Bronchial epithelial cell (primary cell): ENCODE measurements at regions not wholly inside any gene's neighbourhood (a gene's known extent, or its start where the extent isn't known, plus 50 kb on each side); places are given as distances from the start of the nearest gene placed in this dataset.

Experiments used
- DNase-seq: peaks from one replicate; pipeline ENCODE4 v3.0.0-alpha.2; 2010; ENCODE audit warnings: low read depth
- FAIRE-seq: peaks from 2 replicates; lab custom pipeline; 2011; peaks lifted over from hg19 to GRCh38; lab: Jason Lieb, UNC
- H3K27me3 ChIP-seq: 2 replicates; pipeline ENCODE4 v1.5.1; 2011; ENCODE audit warnings: low read length; ENCODE audit not compliant: control insufficient read depth, insufficient read depth
- H3K36me3 ChIP-seq: 2 replicates; pipeline ENCODE4 v1.5.1; 2011; ENCODE audit warnings: low read length; ENCODE audit not compliant: control insufficient read depth, insufficient read depth
- H3K4me3 ChIP-seq: 2 replicates; pipeline ENCODE4 v1.5.1; 2011; ENCODE audit warnings: mild to moderate bottlenecking, low read depth, low read length, control low read depth
- CTCF ChIP-seq: IDR thresholded peaks from 2 replicates; pipeline ENCODE4 v1.5.1; 2011; ENCODE audit warnings: mild to moderate bottlenecking, moderate library complexity, low read length, control low read depth, inconsistent platforms; ENCODE audit not compliant: insufficient read depth, severe bottlenecking

GRCh38 chr14:95442016-95442632, 74.3 kb downstream of the SYNE3 start:
- H3K27me3 ChIP-seq: no peaks in the 10 kb centered on the region
- H3K36me3 ChIP-seq: no peaks in the 10 kb centered on the region
- TF ChIP-seq CTCF: no peak
- no peak overlapping the region for H3K4me3 ChIP-seq
- DNase-seq (no peak), FAIRE-seq (no peak)

DNA sequence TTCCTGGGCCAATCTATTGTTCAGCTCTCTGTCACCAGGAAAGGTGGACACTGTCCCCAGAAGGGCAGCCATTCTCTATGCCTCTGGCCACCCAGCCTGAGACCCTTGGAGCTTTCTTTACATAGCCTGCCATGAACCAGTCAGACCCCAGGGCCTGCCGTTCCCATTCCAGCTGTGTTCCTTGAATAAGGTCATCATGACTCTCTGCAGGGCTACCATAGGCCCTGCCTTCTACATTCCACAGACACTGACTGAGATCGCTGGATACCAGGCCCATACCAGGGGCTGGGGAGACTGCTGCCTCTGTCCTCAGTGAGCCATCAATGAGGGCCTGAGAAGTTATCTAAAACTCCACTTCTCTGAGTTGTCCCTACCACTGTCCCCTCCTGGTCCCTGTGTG, 75.5 kb downstream of the SYNE3 start:
- no peaks in the 10 kb centered on the region for H3K27me3 ChIP-seq
- FAIRE-seq (no peak), DNase-seq (no peak)
- no peak for TF ChIP-seq CTCF
- no peaks in the 10 kb centered on the region for H3K36me3 ChIP-seq
- H3K4me3 ChIP-seq: no peak overlapping the region

DNA sequence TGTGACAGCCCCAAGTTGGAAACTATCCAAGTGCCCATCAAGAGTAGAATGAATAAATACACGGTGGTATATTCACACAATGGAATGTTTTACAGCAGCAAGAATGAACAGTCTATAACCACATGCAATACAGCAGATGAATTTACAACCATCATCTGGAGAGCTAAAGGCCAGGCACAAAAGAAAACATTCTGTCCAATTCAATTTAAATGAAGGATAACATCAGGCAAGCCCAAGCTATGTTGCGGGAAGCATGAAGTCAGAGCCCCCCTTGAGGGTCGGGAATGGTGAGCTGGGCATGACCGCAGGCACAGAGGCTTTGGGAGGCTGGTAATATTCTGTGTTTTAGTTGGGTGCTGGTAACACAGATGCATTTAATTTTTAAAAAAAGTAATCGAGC, 76.0 kb downstream of the SYNE3 start:
- DNase-seq (no peak), FAIRE-seq (no peak)
- no peak overlapping the region for H3K4me3 ChIP-seq
- no peak for TF ChIP-seq CTCF
- no peaks in the 10 kb centered on the region for H3K36me3 ChIP-seq
- no peaks in the 10 kb centered on the region for H3K27me3 ChIP-seq

DNA sequence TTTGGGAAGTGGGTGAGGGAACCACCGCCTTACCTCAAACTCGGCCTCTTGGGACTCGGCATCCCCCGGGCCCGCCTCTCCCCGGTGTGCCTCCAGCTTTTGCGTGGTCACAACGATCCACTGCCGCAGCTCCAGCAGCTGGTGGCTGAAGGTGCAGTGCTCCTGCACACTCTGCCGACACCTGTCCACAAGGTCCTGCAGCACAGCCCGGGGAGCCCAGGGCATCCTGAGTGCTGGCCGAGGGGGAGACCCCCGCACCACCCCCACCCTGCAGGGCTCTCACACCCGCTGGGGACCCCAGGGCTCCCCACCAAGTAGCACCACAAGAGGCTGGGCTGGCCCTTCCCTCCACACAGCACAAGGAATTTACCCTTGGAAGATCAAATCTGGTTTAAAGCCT, 76.6 kb downstream of the SYNE3 start:
- H3K4me3 ChIP-seq: no peak overlapping the region
- no peak for FAIRE-seq
- no peak for DNase-seq
- H3K36me3 ChIP-seq: no peaks in the 10 kb centered on the region
- no peak for TF ChIP-seq CTCF
- H3K27me3 ChIP-seq: no peaks in the 10 kb centered on the region

DNA sequence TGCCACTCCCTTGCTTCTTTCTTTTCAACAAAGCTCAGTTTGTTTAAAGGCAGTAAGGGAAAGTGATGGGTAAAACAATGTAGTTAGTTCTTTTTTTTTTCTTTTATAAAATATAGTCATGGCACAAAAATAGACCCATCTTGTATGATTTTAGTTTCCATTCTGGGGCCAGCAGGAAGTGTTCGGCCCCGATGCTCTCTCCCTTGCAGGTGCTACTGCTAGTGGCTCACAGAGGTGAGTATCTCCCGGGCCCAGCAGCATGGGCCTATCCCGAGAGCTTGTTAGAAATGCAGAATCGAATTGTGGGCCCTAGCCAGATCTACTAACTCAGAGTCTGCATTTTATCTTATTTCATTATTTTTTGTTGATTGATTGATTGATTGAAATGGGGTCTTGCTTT, 78.7 kb downstream of the SYNE3 start:
- Histone ChIP-seq H3K36me3 (no peaks in the 10 kb centered on the region), H3K27me3 (no peaks in the 10 kb centered on the region), H3K4me3 (no peak overlapping the region)
- DNase-seq: no peak
- TF ChIP-seq CTCF: no peak
- no peak for FAIRE-seq

- no peak for FAIRE-seq
Observed at GRCh38 chr14:95436354-95436753, 80.1 kb downstream of the SYNE3 start.

More at GRCh38 chr14:95436354-95436753, 80.1 kb downstream of the SYNE3 start:
- DNase-seq: no peak
- no peak overlapping the region for H3K4me3 ChIP-seq
- TF ChIP-seq CTCF: no peak
- H3K36me3 ChIP-seq: no peaks in the 10 kb centered on the region
- H3K27me3 ChIP-seq: no peaks in the 10 kb centered on the region
